HuH-7 (cell line): ENCODE measurements at regions not wholly inside any gene's neighbourhood (a gene's known extent, or its start where the extent isn't known, plus 50 kb on each side); places are given as distances from the start of the nearest gene placed in this dataset.
"Not testable (repeated sequence)": the region's sequence is repeated elsewhere in the genome, so short reads cannot be mapped to it uniquely, and the experiment has no call there.

Experiments
- DNase-seq: peaks from one replicate; pipeline ENCODE4 v3.0.0; 2011; ENCODE audit warnings: low spot score

GRCh38 chr4:33924811-33925210, 2319.5 kb downstream of the ARAP2 start:
- DNase-seq: no peak

DNA sequence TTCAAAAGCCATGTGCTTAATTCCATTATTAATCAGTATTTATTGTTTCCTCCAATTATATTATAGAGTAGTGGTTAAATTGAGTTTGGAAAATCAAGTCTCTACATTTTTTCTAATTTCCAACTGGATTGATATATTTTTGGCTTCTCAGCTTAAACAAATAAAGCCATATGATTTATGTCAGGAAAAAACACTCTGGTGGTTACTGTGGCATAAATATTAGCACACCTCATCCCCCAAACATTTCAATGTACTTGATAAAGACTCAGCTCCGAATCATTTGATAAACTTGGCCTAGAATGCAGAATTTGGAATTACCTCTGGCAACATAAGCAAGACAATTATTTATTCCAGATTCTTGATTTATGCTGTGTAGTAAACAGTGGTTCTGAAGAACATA, 2313.8 kb downstream of the ARAP2 start:
- no peak for DNase-seq

- no peak for DNase-seq
Observed at GRCh38 chr4:33931026-33931425, 2313.3 kb downstream of the ARAP2 start.

DNA sequence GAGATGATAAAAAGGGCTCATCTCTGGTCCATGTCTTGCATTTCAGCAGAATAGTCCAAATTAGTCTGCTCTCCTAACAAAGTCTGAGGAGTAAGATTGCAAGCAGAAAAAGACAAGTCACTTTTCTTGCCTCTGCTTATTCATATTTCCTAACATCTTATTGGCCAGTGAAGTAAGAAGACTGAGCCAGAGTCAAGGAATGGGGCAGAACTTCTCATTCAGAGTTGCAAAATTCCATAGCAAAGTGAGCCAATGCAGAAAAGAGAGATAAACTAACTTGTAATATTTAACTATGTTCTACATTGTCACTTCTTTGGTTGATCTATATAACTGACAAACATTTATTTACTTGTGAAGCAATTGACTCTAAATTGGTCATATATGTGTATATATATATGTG, 2304.0 kb downstream of the ARAP2 start:
- DNase-seq: no peak

GRCh38 chr4:33941854-33942253, 2302.5 kb downstream of the ARAP2 start:
- DNase-seq: no peak

GRCh38 chr4:33948921-33949320, 2295.4 kb downstream of the ARAP2 start:
- peak; percentile 15 for DNase-seq

DNA sequence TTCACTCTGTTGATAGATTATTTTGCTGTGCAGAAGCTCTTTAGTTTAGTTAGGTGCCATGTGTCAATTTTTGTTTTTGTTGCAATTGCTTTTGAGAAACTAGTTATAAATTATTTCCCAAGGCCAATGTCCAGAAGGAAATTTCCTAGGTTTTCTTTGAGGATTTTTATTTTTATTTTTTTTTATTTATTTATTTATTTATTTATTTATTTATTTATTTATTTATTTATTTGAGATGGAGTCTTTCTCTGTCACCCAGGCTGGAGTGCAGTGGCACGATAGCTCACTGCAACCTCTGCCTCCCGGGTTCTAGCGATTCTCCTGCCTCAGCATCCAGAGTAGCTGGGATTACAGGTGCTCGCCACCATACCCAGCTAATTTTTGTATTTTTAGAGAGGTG, 2290.5 kb downstream of the ARAP2 start:
- DNase-seq: not testable (repeated sequence)

DNA sequence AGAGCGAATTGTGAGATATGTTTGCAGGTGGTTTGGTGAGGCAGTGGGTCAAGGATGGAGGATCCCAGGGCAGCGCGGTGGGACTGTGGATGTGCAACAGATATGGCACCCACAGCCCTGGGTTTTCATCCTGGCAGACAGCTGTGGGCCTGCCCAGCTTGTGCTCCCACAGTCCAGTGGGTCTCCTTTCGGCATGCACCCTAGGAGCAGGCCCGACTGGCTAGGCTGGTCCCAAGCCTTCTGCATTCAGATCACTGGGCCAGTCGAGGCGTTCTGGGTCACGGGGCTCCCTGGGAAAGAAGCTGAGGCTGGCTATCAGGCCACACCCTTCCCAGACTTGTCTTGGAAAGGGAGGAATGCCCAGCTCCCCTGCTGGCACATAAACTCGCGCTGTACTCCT, 2289.6 kb downstream of the ARAP2 start:
- DNase-seq: no peak

DNA sequence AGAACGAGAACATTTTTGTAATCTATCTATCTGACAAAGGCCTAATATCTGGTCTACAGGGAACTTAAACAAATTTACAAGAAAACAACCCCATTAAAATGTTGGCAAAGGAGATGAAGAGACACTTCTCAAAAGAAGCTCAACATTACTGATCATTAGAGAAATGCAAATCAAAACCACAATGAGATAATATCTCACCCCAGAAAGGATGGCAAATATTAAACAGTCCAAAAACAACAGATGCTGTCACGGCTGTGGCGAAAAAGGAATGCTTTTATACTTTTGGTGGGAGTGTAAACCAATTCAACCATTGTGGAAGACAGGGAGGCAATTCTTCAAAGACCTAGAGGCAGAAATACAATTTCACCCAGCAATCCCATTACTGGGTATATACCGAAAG, 2284.8 kb downstream of the ARAP2 start:
- DNase-seq: no peak

- DNase-seq: no peak
Observed at GRCh38 chr4:33961761-33962160, 2282.6 kb downstream of the ARAP2 start.

DNA sequence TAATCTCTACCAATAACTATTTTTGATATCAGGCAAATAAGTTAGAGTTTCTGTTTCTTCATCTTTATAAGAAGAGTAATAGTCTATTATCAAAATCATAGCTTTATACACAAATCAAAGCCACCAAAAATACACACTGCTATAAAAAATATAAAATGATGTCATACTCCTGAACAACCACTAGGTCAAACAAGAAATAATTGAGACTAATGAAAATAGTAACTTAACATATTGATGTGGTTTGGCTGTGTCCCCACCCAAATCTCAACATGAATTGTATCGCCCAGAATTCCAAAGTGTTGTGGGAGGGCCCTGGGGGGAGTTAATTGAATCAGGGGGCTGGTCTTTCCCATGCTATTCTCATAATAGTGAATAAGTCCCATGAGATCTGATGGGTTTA, 2277.5 kb downstream of the ARAP2 start:
- DNase-seq: no peak

- DNase-seq: no peak
Observed at GRCh38 chr4:33974270-33974669, 2270.0 kb downstream of the ARAP2 start.

DNA sequence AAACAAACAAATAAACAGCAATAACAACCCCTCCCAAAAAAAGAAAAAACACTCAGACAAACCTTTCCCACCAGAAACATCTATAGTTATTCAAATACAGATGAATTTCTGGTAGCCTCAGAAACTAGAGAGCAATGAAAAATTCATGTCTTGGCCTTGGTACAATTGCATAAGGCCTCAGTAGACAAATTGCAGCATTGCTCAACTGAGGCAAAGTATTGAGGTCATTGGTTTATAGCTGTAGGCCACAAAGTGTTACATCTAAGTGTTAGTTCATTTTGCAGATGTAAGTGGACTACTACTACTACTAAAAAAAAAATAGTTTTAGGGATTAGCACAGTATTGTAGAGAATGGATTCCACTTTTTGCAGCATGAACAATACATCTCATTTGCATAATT, 2268.3 kb downstream of the ARAP2 start:
- DNase-seq: no peak

DNA sequence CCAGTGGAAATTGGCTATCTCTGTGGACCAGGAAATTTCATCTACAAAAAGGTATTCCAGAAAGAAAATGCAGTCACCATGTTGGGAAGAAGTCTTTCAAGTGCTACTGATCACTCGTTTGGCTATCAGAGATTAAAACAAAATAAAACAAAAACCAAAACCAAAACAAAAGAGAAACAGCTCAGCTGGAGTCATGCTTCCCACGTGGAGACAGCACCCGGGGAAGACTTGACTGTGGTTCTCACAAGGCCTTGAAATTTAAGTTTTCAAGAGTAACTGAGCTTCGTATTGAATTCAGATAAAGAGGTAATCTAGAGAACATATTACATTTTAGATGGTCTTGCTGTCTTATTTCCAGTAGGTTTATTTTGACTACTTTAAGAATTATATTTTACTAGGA, 2264.5 kb downstream of the ARAP2 start:
- DNase-seq: not testable (repeated sequence)

GRCh38 chr4:33980361-33980760, 2264.0 kb downstream of the ARAP2 start:
- no peak for DNase-seq

DNA sequence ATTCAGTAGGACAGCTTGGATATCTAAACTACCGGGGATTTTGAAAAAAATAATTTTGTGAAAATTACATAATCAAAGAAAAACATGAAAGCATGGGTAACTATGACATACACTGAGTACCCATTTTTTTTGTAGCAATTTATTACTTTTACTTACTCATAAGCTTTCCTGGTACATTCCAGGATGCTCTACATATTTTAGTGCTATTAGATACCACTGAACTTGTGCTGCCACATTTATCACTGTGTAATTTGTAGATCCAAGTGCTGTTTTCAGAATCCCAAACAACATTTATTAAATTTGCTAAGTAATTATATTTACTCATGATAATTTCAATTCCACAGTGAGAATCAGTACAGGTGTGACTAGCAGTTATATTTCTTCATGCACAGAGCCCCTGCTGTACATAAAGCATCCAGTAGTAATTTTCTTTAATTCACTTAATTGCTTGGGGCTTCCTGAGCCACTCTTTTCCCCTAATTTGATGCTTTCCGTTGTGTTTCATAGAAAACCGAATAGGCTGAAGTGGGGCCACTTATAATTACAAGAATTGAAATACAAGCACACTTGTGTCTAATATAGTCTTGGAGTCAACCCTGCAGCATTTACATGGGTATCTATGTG, 2254.4 kb downstream of the ARAP2 start:
- no peak for DNase-seq

- DNase-seq: no peak
Observed at GRCh38 chr4:33996075-33996718, 2248.1 kb downstream of the ARAP2 start.

- no peak for DNase-seq
Observed at GRCh38 chr4:33998291-33998690, 2246.0 kb downstream of the ARAP2 start.

DNA sequence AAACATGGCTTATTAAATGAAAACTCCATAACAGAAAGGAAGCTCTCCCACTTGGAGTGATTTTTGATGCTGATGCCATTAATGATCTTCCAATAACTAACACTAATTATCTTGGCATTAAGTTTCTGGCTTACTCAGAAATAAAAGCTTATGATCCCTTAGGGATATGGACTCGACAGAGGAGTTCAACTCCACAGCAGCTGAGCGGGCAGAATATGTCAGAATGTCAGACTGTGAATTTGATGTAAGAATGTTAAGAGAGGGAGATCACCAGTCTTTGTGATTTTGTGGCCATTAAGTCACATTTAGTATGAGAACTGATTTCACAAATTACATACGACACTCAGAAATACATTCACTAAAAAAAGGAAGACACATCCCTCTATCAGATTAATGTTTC, 2244.0 kb downstream of the ARAP2 start:
- no peak for DNase-seq

DNA sequence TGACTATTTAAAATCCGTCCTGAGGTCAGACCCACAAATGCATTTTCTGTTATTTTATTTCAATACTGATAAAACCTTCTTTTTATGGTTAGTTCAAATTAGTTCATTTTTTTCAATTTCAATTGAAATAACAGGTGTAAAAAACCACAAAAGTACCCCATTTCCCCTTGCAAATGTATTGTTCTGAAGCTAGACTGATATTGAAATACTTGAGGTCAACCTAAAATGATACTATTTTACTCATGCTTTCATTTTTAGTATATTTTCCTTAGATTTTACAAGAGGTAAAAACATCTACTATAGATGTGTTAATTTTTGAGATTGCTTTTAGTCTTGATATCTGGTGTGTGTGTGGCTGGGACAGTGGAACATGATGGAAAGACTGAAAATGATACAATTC, 2237.8 kb downstream of the ARAP2 start:
- DNase-seq: not testable (repeated sequence)

DNA sequence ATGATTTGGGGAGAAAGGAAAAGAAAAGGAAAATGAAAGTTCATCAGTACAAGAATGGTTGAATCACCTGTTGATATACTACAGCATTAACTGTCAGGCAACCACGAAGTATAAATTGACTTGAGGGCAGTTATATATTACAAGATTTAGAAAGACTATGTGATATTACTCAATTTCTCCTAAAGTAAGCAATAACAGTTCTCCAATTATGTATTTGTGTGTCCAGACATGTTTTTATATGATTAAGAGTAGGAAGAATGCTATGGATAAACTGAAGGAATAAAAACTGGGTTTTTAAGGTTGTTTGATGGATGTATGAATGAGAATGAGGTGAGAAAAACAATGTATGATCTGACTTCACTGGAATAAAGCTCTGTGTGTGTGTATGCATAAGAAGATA, 2234.4 kb downstream of the ARAP2 start:
- DNase-seq: no peak

GRCh38 chr4:34010751-34011519, 2233.4 kb downstream of the ARAP2 start:
- no peak for DNase-seq

- no peak for DNase-seq
Observed at GRCh38 chr4:34035225-34035624, 2209.1 kb downstream of the ARAP2 start.
